ENCODE measurements at regions not wholly inside any gene's neighbourhood (a gene's known extent, or its start where the extent isn't known, plus 50 kb on each side); places are given as distances from the start of the nearest gene placed in this dataset.

DNA sequence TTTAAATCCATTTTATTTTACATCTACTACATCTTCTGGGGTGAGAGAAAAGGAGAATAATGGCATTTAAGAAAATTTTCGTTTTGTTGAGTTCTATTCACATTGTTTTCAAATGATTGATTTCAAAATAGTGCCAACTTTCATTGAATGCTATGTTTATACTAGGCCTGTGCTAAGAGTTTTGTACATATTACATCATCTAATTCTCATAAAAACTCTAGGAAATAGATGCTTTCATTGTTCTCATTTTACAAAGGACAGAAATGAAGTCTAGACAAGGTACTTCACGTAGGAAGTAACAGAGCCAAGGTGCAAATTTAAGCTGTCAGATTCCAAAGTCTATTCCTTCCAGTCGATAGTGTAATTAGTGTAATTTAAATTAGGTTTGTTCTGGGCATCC is 402.8 kb upstream of the UBE2E3 start:
- DNase-seq (ENCODE audit: low read depth): no peak
- H3K4me3 ChIP-seq (ENCODE audit: control insufficient read depth, low read depth, low read length): no peak overlapping the region
- TF ChIP-seq, protein P1, sequence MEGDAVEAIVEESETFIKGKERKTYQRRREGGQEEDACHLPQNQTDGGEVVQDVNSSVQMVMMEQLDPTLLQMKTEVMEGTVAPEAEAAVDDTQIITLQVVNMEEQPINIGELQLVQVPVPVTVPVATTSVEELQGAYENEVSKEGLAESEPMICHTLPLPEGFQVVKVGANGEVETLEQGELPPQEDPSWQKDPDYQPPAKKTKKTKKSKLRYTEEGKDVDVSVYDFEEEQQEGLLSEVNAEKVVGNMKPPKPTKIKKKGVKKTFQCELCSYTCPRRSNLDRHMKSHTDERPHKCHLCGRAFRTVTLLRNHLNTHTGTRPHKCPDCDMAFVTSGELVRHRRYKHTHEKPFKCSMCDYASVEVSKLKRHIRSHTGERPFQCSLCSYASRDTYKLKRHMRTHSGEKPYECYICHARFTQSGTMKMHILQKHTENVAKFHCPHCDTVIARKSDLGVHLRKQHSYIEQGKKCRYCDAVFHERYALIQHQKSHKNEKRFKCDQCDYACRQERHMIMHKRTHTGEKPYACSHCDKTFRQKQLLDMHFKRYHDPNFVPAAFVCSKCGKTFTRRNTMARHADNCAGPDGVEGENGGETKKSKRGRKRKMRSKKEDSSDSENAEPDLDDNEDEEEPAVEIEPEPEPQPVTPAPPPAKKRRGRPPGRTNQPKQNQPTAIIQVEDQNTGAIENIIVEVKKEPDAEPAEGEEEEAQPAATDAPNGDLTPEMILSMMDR (conservative IDR thresholded peaks at IDR 0.05; ENCODE audit: control insufficient read depth, insufficient read depth, low read depth, low read length): no peak

- TF ChIP-seq, protein P1 (conservative IDR thresholded peaks at IDR 0.05; ENCODE audit: control insufficient read depth, insufficient read depth, low read depth, low read length): no peak
- DNase-seq (ENCODE audit: low read depth): no peak
Measured at GRCh38 chr2:180573951-180574350, 406.5 kb upstream of the UBE2E3 start.

DNA sequence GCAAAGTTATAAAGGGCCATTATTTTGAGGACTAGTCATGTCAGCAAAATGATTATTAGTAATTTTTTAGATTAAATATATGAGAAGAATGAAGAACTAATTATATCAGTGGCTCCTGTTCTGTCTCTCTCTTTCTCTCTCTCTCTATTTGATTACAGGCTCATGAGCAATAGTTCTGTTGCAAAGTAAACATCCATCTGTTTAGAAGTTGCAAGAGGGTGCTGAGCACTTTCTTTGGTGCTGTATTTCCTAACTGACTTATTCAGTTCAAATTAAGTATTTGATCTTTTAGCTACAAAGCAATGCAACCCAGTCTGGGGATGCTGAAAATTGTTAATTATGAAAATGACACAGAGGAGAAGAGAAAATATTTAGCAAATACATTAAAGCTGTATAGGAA is 408.1 kb upstream of the UBE2E3 start:
- H3K4me3 ChIP-seq (ENCODE audit: control insufficient read depth, low read depth, low read length): no peak overlapping the region
- DNase-seq (ENCODE audit: low read depth): peak; percentile 30
- TF ChIP-seq, protein P1 (conservative IDR thresholded peaks at IDR 0.05; ENCODE audit: control insufficient read depth, insufficient read depth, low read depth, low read length): no peak

More at GRCh38 chr2:180573951-180574350, 406.5 kb upstream of the UBE2E3 start:
- no peak overlapping the region for H3K4me3 ChIP-seq (ENCODE audit: control insufficient read depth, low read depth, low read length)

- TF ChIP-seq, protein P1 (conservative IDR thresholded peaks at IDR 0.05; ENCODE audit: control insufficient read depth, insufficient read depth, low read depth, low read length): no peak
- peak; percentile 56 for DNase-seq (ENCODE audit: low read depth)
Measured at GRCh38 chr2:180571559-180571958, 408.8 kb upstream of the UBE2E3 start.

DNA sequence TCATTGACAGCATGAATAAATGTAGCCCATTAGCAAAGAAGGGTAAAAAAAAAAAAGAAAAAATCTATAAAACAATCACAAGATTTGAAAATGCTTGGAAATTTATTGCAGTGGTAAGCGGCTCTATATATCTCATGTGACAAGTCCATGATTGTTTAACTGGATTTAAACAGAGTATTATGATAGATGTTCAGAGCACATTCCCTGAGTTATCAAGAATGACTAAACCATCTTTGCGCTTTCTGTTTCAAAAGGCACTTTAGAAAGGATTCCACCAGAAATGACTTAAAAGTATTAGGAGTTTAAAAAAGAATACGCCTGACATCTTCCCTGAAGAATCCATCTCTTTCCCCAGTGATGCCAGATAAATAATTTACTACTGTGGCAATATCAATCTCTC is 409.5 kb upstream of the UBE2E3 start:
- no peak overlapping the region for H3K4me3 ChIP-seq (ENCODE audit: control insufficient read depth, low read depth, low read length)
- TF ChIP-seq, protein P1 (conservative IDR thresholded peaks at IDR 0.05; ENCODE audit: control insufficient read depth, insufficient read depth, low read depth, low read length): no peak
- DNase-seq (ENCODE audit: low read depth): no peak

More at GRCh38 chr2:180571559-180571958, 408.8 kb upstream of the UBE2E3 start:
- H3K4me3 ChIP-seq (ENCODE audit: control insufficient read depth, low read depth, low read length): no peak overlapping the region

- no peak for DNase-seq (ENCODE audit: low read depth)
- TF ChIP-seq, protein P1 (conservative IDR thresholded peaks at IDR 0.05; ENCODE audit: control insufficient read depth, insufficient read depth, low read depth, low read length): no peak
- H3K4me3 ChIP-seq (ENCODE audit: control insufficient read depth, low read depth, low read length): no peak overlapping the region
Measured at GRCh38 chr2:180564051-180564450, 416.4 kb upstream of the UBE2E3 start.

GRCh38 chr2:180562378-180562777 is 418.0 kb upstream of the UBE2E3 start:
- no peak for DNase-seq (ENCODE audit: low read depth)
- no peak overlapping the region for H3K4me3 ChIP-seq (ENCODE audit: control insufficient read depth, low read depth, low read length)

More at GRCh38 chr2:180562378-180562777, 418.0 kb upstream of the UBE2E3 start:
- TF ChIP-seq, protein P1 (conservative IDR thresholded peaks at IDR 0.05; ENCODE audit: control insufficient read depth, insufficient read depth, low read depth, low read length): no peak
